ENCODE measurements at regions not wholly inside any gene's neighbourhood (a gene's known extent, or its start where the extent isn't known, plus 50 kb on each side); places are given as distances from the start of the nearest gene placed in this dataset.

GRCh38 chr15:48066456-48066855, 54.3 kb upstream of the SLC24A5 start:
- no peak for DNase-seq
- H3K27ac ChIP-seq, result no peak overlapping the region
- WGBS, 3 donors, result 46 to 54% (median 51%) methylated on average over 3 of the region's 3 CpGs

More at GRCh38 chr15:48066456-48066855, 54.3 kb upstream of the SLC24A5 start:
- TF ChIP-seq CTCF (IDR thresholded peaks at IDR 0.05), result no peak
- Histone ChIP-seq H3K4me1 (no peaks in the 10 kb centered on the region), H3K9me3 (no peaks in the 10 kb centered on the region), H3K27me3 (ENCODE audit: insufficient read depth in 3 of 3, low read length in 2 of 3) (no peaks in the 10 kb centered on the region), H3K36me3 (ENCODE audit: insufficient read depth in 1 of 2, low read depth in 1 of 2) (no peaks in the 10 kb centered on the region), H3K4me3 (no peak overlapping the region)
- intact Hi-C loops (cut with DNase I), result no loop called here
- ATAC-seq, result no peak

Data from psoas muscle (tissue), 7 donors.